Stomach smooth muscle (tissue), 2 donors: ENCODE measurements at regions not wholly inside any gene's neighbourhood (a gene's known extent, or its start where the extent isn't known, plus 50 kb on each side); places are given as distances from the start of the nearest gene placed in this dataset.
"Not testable (repeated sequence)": the region's sequence is repeated elsewhere in the genome, so short reads cannot be mapped to it uniquely, and the experiment has no call there.

ENCODE experiments used
- H3K27ac ChIP-seq: one replicate; pipeline ENCODE4 v1.7.0; 2013; ENCODE audit warnings: mild to moderate bottlenecking, low read length, inconsistent platforms
- H3K27me3 ChIP-seq, 2 donors: one replicate each; pipeline ENCODE4 v1.7.0; 2013; ENCODE audit warnings: low read length in 2 of 2; ENCODE audit not compliant: insufficient read depth in 2 of 2, control insufficient read depth in 1 of 2
- H3K36me3 ChIP-seq, 2 donors: one replicate each; pipeline ENCODE4 v1.7.0; 2013; ENCODE audit warnings: low read length in 2 of 2; ENCODE audit not compliant: control insufficient read depth in 2 of 2, insufficient read depth in 2 of 2
- H3K4me1 ChIP-seq: one replicate; pipeline ENCODE4 v1.7.0; 2013; ENCODE audit warnings: low read length; ENCODE audit not compliant: control insufficient read depth, insufficient read depth
- H3K4me3 ChIP-seq, 2 donors: one replicate each; pipeline ENCODE4 v1.7.0; 2013; ENCODE audit warnings: low read length in 2 of 2
- H3K9ac ChIP-seq, 2 donors: one replicate each; pipeline ENCODE4 v1.7.0; 2013; ENCODE audit warnings: low read length in 2 of 2, mild to moderate bottlenecking in 1 of 2
- H3K9me3 ChIP-seq, 2 donors: one replicate each; pipeline ENCODE4 v1.7.0; 2013; ENCODE audit warnings: low read length in 2 of 2; ENCODE audit not compliant: control insufficient read depth in 2 of 2
- donor health status: healthy.
- donor health status: Pancreatic carcinoma.

DNA sequence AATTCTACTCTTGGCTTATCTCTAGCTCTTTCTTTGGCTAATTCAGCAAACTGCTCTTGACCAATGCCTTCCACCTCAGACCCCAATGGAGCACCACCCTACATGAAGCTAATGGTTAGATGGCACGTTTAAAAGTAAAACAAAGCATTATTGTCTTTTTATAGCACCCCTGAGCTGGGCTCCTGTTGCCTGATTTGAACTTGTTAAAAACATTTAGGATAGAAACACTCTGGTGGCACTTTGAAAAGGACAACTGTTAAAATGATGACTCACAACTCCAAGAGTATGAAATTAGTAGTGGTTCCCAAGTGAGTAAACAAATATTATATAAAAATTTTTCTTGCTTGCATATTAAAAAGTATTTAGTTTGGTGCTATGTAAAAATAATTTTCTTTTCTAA, 299.6 kb upstream of the DCN start:
- Histone ChIP-seq H3K9me3 (no peaks in the 10 kb centered on the region), H3K4me1 (no peaks in the 10 kb centered on the region), H3K27me3 (no peaks in the 10 kb centered on the region), H3K27ac (no peak overlapping the region), H3K4me3 (no peak overlapping the region), H3K9ac (no peak overlapping the region), H3K36me3 (no peaks in the 10 kb centered on the region)

DNA sequence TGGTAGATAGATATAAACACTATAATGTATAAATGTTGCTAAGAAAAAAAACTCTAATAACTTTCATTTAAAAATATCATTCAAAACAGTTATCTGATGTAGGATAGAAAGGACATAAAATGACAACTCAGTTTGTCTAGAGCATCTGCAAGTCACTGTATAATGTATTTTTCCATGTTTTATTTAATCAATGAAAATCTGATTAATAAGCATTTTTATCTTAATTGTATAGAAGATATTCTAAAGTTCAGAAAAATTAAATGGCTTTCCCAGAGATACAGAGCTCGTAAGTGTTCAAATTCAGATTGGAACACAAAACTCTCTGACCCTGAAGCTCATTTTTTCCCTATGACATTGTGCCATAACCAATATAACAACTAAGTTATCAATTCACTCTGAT, 295.9 kb upstream of the DCN start:
- H3K36me3 ChIP-seq, result no peaks in the 10 kb centered on the region
- H3K27ac ChIP-seq, result no peak overlapping the region
- H3K27me3 ChIP-seq, result no peaks in the 10 kb centered on the region
- H3K4me3 ChIP-seq, result no peak overlapping the region
- H3K9me3 ChIP-seq, result no peaks in the 10 kb centered on the region
- H3K9ac ChIP-seq, result no peak overlapping the region
- H3K4me1 ChIP-seq, result no peaks in the 10 kb centered on the region

DNA sequence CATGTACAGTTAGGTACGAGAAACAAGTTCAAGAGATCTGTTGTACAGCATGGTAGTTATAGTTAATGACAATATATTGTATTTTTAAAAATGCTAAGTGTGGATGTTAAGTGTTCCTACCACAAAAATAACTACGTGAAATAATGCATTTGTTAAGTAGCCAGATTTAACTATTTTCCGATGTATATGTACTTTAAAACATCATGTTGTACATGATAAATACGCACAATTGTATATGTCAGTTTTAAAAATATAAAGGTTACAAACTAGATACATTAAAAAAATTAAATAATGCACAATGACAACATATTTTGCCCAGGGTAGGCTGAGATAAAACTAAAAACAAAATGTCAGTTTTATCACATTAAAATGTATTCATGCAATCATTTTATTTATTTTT, 285.1 kb upstream of the DCN start:
- Histone ChIP-seq H3K9me3 (no peaks in the 10 kb centered on the region), H3K4me3 (no peak overlapping the region), H3K4me1 (no peaks in the 10 kb centered on the region), H3K27me3 (no peaks in the 10 kb centered on the region), H3K36me3 (no peaks in the 10 kb centered on the region), H3K9ac (no peak overlapping the region), H3K27ac (no peak overlapping the region)

DNA sequence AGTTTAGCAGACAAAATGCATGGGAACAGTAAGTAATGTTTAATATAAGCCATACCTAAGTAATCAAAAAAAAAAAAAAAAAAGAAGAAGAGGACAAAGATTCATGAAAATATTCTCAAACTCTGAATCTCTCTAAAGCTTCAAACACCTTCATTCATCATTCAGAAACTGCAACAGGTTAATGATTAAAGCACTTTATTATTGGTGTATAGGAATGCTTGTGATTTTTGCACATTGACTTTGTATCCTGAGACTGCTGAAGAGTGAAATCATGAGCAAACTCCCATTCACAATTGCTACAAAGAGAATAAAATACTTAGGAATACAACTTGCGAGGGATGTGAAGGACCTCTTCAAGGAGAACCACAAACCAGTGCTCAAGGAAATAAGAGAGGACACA, 278.4 kb upstream of the DCN start:
- no peak overlapping the region for H3K9ac ChIP-seq
- H3K36me3 ChIP-seq, result no peaks in the 10 kb centered on the region
- H3K9me3 ChIP-seq, result no peaks in the 10 kb centered on the region
- no peaks in the 10 kb centered on the region for H3K27me3 ChIP-seq
- H3K27ac ChIP-seq, result no peak overlapping the region
- no peaks in the 10 kb centered on the region for H3K4me1 ChIP-seq
- no peak overlapping the region for H3K4me3 ChIP-seq

DNA sequence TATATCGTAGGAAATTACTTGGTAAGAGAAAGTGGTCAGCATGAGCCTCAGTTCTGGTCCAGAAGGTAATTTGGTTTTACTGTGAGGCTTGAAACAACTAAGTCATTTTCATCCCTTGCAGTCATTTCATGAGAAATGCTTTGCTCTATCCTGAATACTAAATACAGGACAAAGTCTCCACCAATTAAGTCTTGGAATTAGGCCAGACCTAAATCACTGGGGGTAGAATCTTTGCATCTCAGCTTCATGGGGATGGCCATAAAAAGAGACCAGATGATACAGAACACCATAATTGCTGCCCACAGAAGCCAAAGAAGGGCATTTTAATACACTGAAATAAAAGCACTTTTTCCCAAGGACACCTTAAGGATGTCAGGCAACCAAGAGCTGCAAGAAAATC, 277.9 kb upstream of the DCN start:
- Histone ChIP-seq H3K4me1 (no peaks in the 10 kb centered on the region), H3K27ac (no peak overlapping the region), H3K36me3 (no peaks in the 10 kb centered on the region), H3K9me3 (no peaks in the 10 kb centered on the region), H3K4me3 (no peak overlapping the region), H3K9ac (no peak overlapping the region), H3K27me3 (no peaks in the 10 kb centered on the region)

DNA sequence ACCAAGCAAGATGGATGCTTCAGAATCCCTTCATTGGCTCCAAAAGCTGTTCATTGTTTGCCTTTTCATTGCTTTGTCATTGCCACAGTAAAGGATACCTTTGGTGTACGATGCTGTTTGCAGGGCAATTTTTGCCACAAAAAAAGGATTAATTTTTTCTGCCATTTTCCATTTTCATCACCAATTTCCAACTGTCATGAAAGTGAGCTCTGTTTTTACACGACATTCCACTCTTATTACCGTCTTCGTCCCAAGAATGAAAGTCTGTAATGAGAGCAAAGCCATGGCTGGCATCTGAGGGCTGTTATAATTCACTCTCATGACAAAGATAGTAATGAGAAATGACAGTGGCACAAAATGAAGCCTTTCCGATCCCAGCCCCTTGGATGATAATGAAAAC, 272.7 kb upstream of the DCN start:
- H3K36me3 ChIP-seq, result no peaks in the 10 kb centered on the region
- H3K27ac ChIP-seq, result no peak overlapping the region
- no peak overlapping the region for H3K9ac ChIP-seq
- no peaks in the 10 kb centered on the region for H3K27me3 ChIP-seq
- H3K4me1 ChIP-seq, result no peaks in the 10 kb centered on the region
- H3K4me3 ChIP-seq, result no peak overlapping the region
- no peaks in the 10 kb centered on the region for H3K9me3 ChIP-seq

DNA sequence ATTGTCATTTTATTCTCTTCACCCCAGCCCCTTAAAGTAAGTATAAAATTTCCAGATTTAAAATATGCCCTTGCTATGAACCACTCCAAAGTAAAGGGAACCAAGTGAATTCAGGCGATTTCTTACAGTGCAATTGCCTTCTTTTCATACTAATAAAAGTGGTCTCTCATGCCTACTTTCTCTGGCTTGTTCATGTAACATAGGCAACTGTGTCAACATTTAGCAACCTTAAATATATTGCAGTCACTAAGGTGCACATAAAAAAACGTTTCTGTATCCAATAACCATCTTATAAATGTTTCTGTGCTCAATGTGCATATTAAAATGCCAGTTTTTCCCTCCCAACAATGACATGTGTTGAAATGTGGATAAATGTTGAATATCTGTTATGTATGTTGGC, 271.6 kb upstream of the DCN start:
- Histone ChIP-seq H3K4me1 (no peaks in the 10 kb centered on the region), H3K4me3 (no peak overlapping the region), H3K27ac (no peak overlapping the region), H3K36me3 (no peaks in the 10 kb centered on the region), H3K9me3 (no peaks in the 10 kb centered on the region), H3K27me3 (no peaks in the 10 kb centered on the region), H3K9ac (no peak overlapping the region)

DNA sequence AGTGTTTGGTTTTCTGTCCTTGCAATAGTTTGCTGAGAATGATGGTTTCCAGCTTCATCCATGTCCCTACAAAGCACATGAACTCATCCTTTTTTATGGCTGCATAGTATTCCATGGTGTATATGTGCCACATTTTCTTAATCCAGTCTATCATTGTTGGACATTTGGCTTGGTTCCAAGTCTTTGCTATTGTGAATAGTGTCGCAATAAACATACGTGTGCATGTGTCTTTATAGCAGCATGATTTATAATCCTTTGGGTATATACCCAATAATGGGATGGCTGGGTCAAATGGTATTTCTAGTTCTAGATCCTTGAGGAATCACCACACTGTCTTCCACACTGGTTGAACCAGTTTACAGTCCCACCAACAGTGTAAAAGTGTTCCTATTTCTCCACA, 269.8 kb upstream of the DCN start:
- H3K4me1 ChIP-seq, H3K27me3 ChIP-seq, H3K9me3 ChIP-seq, H3K36me3 ChIP-seq, H3K27ac ChIP-seq, H3K9ac ChIP-seq, H3K4me3 ChIP-seq: not testable (repeated sequence)

DNA sequence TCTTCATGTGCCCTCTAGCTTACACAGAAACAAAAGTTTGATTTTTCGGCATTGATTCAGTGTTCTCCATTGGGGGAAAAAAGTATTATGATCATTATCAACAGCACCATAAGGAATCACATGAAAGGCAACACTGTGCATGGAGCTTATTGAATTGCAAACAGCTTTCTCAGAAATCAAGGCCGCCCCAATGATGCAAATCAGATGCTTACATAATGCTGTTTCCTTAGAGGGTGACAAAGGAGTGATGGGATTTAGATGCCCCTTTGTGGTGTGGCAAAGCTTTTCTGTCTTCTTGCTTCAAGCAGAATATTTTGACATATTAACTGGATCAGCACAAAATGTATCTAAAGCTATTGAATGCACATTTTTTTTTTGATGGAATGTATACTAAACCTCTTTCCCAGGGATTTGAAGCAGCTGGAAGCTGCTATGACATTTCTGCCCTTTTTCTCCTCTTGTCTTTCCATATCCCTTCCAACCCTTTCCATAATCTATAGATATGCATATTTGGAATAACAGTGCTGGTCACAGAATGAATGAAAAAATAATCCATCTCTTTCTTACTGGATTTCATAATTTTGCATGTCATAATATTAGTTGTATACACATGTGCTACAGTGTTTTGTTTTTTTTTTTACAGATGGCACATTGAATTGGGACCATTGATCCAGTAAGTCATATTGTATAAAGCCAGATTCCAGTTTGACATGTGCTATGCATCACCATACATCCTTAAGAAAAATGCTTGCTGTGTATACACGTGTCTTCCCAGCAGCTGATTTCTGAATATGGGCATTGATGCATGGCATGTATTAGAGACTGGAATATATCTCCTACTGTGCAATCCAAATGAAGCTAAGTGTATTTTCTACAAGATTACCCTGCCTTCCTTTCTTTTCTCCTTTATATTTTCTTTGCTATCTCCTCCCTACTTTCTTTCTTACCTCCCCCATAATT, 259.7 kb upstream of the DCN start:
- no peak overlapping the region for H3K4me3 ChIP-seq
- no peak overlapping the region for H3K9ac ChIP-seq
- no peaks in the 10 kb centered on the region for H3K27me3 ChIP-seq
- no peaks in the 10 kb centered on the region for H3K4me1 ChIP-seq
- H3K36me3 ChIP-seq, result no peaks in the 10 kb centered on the region
- no peaks in the 10 kb centered on the region for H3K9me3 ChIP-seq
- no peak overlapping the region for H3K27ac ChIP-seq

DNA sequence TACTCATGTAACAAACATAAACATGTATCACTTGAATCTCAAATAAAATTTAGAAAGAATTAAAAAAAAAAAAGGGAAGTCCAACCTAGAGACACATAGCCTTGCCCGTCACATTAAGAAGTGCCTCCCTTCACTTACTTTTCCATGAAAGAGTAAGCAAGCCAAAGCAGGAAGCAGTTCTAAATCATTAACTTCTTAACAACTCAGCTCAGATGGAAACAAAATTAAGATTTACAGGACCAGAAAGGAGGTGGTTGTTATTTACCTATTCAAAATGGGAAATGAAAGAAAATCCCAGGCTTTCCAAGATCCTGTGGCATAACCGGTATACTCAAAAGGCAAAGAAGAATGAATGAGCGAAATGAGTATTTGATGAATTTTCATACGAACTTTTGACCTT, 258.6 kb upstream of the DCN start:
- no peaks in the 10 kb centered on the region for H3K4me1 ChIP-seq
- H3K9ac ChIP-seq, result no peak overlapping the region
- no peaks in the 10 kb centered on the region for H3K9me3 ChIP-seq
- H3K27me3 ChIP-seq, result no peaks in the 10 kb centered on the region
- no peak overlapping the region for H3K4me3 ChIP-seq
- no peak overlapping the region for H3K27ac ChIP-seq
- no peaks in the 10 kb centered on the region for H3K36me3 ChIP-seq

DNA sequence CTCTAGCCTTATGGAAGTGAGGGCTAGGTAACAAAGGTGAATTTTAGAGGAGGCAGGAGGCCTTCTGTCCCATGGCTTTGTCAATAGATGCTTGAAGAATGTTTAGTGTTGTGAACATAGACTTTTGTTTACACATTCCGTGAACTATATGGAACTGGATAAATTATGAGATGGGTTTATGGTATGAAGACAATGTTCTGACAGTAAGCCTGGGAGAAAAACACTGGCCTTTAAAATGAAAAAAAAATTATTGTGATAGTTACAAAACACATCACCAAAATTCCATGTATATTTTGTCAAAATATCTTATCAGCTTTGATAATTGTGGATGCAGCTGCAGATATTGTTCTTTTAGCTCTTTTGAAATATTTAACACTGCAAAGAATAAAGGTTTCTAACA, 251.5 kb upstream of the DCN start:
- H3K36me3 ChIP-seq, result no peaks in the 10 kb centered on the region
- no peak overlapping the region for H3K9ac ChIP-seq
- no peaks in the 10 kb centered on the region for H3K4me1 ChIP-seq
- H3K27ac ChIP-seq, result no peak overlapping the region
- H3K4me3 ChIP-seq, result no peak overlapping the region
- no peaks in the 10 kb centered on the region for H3K27me3 ChIP-seq
- no peaks in the 10 kb centered on the region for H3K9me3 ChIP-seq
